BE2C (cell line): ENCODE measurements at regions not wholly inside any gene's neighbourhood (a gene's known extent, or its start where the extent isn't known, plus 50 kb on each side); places are given as distances from the start of the nearest gene placed in this dataset.
"Not testable (repeated sequence)": the region's sequence is repeated elsewhere in the genome, so short reads cannot be mapped to it uniquely, and the experiment has no call there.

Source experiments
- DNase-seq: peaks from one replicate; pipeline ENCODE4 v3.0.0-alpha.2; 2020
- H3K27me3 ChIP-seq: fragments of 250-450 bp; sonication (Bioruptor Pico); 2 replicates; pipeline ENCODE4 v1.5.1; 2020; ENCODE audit warnings: mild to moderate bottlenecking
- H3K36me3 ChIP-seq: fragments of 250-450 bp; sonication (Bioruptor Pico); 2 replicates; pipeline ENCODE4 v1.5.1; 2020; ENCODE audit warnings: mild to moderate bottlenecking
- H3K4me1 ChIP-seq: fragments of 250-450 bp; sonication (Bioruptor Pico); 2 replicates; pipeline ENCODE4 v1.5.1; 2020
- H3K4me3 ChIP-seq: 2 replicates; pipeline ENCODE4 v1.5.1; 2011; ENCODE audit warnings: low read depth, low read length
- H3K9me3 ChIP-seq: fragments of 250-450 bp; sonication (Bioruptor Pico); 2 replicates; pipeline ENCODE4 v1.5.1; 2020
- TF ChIP-seq, protein P1 (sequence below): IDR thresholded peaks from 2 replicates; pipeline ENCODE4 v1.5.1; 2012; ENCODE audit warnings: mild to moderate bottlenecking, low read depth, low read length

- Histone ChIP-seq H3K4me1 (no peaks in the 10 kb centered on the region), H3K27me3 (no peaks in the 10 kb centered on the region), H3K9me3 (no peaks in the 10 kb centered on the region), H3K36me3 (no peaks in the 10 kb centered on the region), H3K4me3 (no peak overlapping the region)
- DNase-seq = no peak
- TF ChIP-seq, protein P1, sequence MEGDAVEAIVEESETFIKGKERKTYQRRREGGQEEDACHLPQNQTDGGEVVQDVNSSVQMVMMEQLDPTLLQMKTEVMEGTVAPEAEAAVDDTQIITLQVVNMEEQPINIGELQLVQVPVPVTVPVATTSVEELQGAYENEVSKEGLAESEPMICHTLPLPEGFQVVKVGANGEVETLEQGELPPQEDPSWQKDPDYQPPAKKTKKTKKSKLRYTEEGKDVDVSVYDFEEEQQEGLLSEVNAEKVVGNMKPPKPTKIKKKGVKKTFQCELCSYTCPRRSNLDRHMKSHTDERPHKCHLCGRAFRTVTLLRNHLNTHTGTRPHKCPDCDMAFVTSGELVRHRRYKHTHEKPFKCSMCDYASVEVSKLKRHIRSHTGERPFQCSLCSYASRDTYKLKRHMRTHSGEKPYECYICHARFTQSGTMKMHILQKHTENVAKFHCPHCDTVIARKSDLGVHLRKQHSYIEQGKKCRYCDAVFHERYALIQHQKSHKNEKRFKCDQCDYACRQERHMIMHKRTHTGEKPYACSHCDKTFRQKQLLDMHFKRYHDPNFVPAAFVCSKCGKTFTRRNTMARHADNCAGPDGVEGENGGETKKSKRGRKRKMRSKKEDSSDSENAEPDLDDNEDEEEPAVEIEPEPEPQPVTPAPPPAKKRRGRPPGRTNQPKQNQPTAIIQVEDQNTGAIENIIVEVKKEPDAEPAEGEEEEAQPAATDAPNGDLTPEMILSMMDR = no peak
Observed at GRCh38 chr19:28634837-28635236, 578.1 kb downstream of the UQCRFS1 start.

DNA sequence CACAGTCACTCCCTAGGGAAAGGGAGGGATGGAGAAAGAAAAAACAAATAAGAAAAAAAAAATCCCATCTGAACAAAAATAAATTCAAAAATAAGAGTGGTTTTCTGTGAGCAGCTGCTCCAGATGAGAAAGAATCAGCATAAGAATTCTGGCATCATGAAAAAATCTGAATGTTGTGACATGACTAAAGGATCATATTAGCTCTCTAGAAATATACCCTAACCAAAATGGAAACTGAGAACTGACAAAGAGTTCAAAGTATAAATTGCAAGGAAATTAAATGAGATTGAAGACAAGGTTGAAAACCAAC is 579.0 kb downstream of the UQCRFS1 start:
- Histone ChIP-seq H3K4me1 (no peaks in the 10 kb centered on the region), H3K4me3 (no peak overlapping the region), H3K36me3 (no peaks in the 10 kb centered on the region), H3K27me3 (no peaks in the 10 kb centered on the region), H3K9me3 (no peaks in the 10 kb centered on the region)
- DNase-seq = no peak
- TF ChIP-seq, protein P1 = no peak

GRCh38 chr19:28633319-28634018 is 579.5 kb downstream of the UQCRFS1 start:
- no peak overlapping the region for H3K4me3 ChIP-seq
- no peaks in the 10 kb centered on the region for H3K4me1 ChIP-seq
- no peaks in the 10 kb centered on the region for H3K36me3 ChIP-seq
- DNase-seq = peak; percentile 21
- TF ChIP-seq, protein P1 = peak; percentile 82
- H3K9me3 ChIP-seq = no peaks in the 10 kb centered on the region
- H3K27me3 ChIP-seq = no peaks in the 10 kb centered on the region

DNA sequence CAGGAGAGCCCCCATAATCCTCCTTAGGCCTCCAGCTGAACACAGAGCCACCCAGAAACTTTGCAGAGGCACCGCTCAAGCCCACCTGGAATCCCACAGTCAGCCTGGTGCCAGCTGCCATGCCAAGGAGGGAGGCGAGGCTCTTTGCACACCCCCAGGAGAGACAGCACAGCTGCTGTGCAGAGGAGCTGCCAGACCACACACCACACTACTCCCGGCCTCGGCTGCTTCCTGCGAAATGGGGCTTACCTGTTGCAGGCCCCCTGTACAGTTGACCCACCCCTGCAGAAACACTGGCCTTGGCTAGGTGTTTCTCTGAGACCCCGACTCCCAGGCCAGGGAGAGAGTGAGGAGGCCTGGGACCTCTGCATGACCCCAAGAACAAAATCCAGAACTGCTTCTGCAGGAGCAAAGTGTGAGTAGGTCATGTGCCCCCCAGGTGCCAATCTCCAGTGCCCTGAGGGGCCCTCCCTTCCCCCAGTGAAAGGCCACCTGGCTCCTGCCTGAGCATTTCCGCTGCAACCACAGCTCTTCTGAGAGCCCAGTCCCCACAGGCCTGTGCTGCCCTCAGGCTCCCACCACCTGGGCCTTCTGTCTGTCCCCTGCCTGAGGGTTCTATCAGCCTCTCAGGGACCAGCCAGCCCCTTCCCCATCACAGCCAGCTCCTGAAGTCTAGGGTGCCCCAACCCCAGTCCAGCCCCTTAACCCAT is 580.4 kb downstream of the UQCRFS1 start:
- Histone ChIP-seq H3K9me3 (no peaks in the 10 kb centered on the region), H3K4me1 (no peaks in the 10 kb centered on the region), H3K4me3 (no peak overlapping the region), H3K36me3 (no peaks in the 10 kb centered on the region), H3K27me3 (no peaks in the 10 kb centered on the region)
- no peak for DNase-seq
- TF ChIP-seq, protein P1 = no peak

DNA sequence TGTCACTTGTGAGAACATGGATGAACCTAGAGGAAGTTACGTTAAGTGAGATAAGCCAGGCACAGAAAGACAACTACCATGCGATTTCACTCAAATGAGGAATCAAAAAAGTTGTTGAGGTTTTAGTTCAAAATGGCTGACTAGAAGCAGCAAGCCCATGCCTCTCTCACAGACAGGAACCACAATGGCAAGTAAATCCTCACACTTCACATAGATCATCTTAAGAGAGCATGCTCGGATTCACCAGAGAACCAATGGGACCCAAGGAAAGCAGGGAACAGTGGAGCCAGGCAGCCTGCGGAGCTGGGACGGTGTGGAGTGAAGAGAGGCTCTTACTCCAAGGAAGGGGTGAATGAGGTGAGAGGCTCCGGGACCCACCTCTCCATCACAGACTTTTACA is 581.0 kb downstream of the UQCRFS1 start:
- H3K4me3 ChIP-seq = no peak overlapping the region
- DNase-seq = no peak

DNA sequence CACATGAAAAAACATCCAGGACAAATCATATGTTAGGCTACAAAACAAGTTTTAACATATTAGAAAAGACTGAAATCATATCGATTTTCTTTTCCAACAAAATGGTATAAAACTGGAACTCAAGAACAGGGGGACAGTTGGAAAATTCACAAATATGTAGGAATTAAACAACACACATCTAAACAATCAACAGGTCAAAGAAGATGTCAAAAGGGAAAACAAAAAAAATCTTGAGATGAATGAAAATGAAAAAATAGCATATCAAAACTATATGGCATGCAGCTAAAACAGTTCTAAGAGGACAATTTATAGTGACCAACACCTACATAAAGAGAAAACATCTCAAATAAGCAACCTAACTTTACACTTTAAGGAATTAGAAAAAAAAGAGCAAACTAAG is 585.3 kb downstream of the UQCRFS1 start:
- DNase-seq = no peak
- Histone ChIP-seq H3K4me3 (no peak overlapping the region), H3K4me1 (no peaks in the 10 kb centered on the region), H3K9me3 (no peaks in the 10 kb centered on the region), H3K27me3 (no peaks in the 10 kb centered on the region), H3K36me3 (no peaks in the 10 kb centered on the region)
- TF ChIP-seq, protein P1 = no peak

More for the DNA sequence above, 581.0 kb downstream of the UQCRFS1 start:
- H3K27me3 ChIP-seq = no peaks in the 10 kb centered on the region
- H3K4me1 ChIP-seq = no peaks in the 10 kb centered on the region
- no peaks in the 10 kb centered on the region for H3K36me3 ChIP-seq
- TF ChIP-seq, protein P1 = no peak
- no peaks in the 10 kb centered on the region for H3K9me3 ChIP-seq

DNA sequence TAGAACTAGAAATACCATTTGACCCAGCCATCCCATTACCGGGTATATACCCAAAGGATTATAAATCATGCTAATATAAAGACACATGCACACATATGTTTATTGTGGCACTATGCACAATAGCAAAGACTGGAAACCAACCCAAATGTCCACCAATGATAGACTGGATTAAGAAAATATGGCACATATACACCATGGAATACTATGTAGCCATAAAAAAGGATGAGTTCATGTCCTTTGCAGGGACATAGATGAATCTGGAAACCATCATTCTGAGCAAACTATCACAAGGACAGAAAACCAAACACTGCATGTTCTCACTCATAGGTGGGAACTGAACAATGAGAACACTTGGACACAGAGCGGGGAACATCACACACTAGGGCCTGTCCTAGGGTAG is 586.5 kb downstream of the UQCRFS1 start:
- not testable (repeated sequence) for H3K36me3 ChIP-seq, H3K27me3 ChIP-seq, H3K9me3 ChIP-seq, DNase-seq, H3K4me1 ChIP-seq, H3K4me3 ChIP-seq
